ENCODE measurements at regions not wholly inside any gene's neighbourhood (a gene's known extent, or its start where the extent isn't known, plus 50 kb on each side); places are given as distances from the start of the nearest gene placed in this dataset.

GRCh38 chr5:3827624-3828023, 232.0 kb downstream of the IRX1 start:
- DNase-seq = no peak

DNA sequence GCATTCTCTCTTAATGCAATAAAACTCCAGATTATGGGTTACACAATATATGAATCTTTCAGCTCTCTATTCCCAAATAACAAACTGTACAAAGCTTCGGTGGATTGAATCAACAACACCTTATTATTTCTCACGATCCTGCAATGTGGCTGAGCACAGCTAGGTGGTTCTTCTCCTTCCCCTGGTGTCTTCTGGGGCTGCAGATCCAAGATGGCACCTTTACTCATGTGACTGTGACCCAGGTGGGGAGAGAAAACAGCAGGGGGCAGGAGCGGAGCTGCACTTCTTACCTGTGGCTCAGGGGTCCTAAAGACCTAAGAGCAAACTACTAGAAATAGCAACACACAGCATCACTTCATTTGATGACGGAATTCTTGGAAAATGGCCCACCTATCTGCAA, 233.1 kb downstream of the IRX1 start:
- DNase-seq = no peak

DNA sequence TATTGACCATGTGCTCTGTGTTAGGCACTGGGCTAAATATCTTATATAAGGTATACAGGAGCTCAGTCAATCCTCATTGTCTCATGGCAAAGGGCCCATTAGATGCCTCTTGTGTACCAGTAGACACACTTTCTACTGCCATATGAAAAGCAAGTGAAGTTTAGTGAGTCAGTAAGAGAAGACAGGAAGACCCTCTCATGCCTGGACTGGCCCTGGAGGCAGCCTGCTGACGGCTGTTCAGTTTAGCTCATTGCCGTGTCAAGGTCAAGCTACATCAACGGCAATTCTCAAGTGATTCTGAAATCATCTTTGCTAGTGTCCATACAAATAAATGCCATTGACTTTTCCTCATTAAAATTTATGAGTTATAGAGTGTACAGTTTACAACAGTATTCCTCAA, 237.9 kb downstream of the IRX1 start:
- no peak for DNase-seq

GRCh38 chr5:3835811-3836210, 240.2 kb downstream of the IRX1 start:
- DNase-seq = no peak

- DNase-seq = no peak
Observed at GRCh38 chr5:3836528-3836927, 240.9 kb downstream of the IRX1 start.

GRCh38 chr5:3837506-3837905, 241.9 kb downstream of the IRX1 start:
- no peak for DNase-seq

DNA sequence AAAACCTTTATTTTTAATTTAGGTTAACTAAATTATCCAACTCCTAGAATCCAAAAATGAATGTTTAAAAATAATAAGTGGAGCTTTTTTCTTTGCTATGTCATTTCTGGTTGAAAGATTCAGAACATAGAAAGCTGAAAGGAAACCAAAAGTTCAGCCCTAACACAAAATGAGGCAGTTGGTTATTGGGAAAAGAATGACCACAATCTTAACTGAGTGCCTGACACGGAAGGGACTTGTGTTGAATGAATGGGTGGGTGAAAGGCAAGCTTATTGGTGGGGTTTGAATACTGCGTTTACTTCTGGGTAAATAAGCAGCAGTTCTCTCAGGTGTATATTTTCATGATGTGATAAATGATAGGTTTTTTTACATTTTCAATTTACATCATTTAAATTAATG, 243.5 kb downstream of the IRX1 start:
- no peak for DNase-seq

- no peak for DNase-seq
Observed at GRCh38 chr5:3842591-3842990, 247.0 kb downstream of the IRX1 start.

GRCh38 chr5:3843706-3844105, 248.1 kb downstream of the IRX1 start:
- DNase-seq = no peak

DNA sequence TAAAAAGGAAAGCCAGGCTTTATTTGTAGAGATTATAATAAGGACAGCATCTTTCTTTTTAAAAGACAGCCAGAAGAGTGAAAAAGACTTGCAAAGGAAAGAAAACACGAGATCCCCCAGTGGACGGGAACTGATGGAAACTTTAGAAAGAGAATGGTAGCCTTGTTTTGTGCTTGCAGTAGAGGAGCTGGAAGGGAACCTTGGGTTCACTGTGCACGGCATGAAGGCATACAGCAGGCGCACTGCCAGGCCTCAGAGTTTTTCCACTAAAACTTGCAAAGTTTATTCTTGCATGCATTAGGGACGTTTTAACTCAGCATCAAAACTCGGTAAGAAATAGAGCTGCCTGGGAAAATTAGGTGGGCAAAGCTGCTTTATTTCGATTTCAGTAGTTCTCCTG, 248.6 kb downstream of the IRX1 start:
- DNase-seq = no peak

GRCh38 chr5:3845230-3845629, 249.6 kb downstream of the IRX1 start:
- DNase-seq = no peak

GRCh38 chr5:3852161-3852916, 256.7 kb downstream of the IRX1 start:
- no peak for DNase-seq

GRCh38 chr5:3853362-3853761, 257.7 kb downstream of the IRX1 start:
- DNase-seq = no peak

- no peak for DNase-seq
Observed at GRCh38 chr5:3854188-3854821, 258.7 kb downstream of the IRX1 start.

DNA sequence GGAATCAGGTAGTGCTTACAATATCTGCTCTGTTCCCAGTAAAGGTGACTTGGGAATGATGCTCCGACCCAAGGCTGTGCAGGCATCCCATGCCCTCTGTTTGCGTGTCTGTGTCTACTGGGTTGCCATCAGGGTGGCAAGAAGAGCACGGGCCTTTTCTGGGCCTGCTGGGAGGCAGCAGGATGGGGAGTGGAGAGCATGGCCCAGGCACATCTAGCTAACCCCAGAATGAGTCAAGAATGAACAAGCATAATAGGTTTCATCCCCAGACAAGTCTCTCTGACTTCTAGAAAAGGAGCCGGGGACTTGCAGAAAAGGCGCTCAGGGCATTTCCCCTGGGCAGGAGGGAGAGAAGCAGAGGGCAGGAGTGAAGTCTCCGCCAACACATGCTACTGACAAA, 260.4 kb downstream of the IRX1 start:
- DNase-seq = no peak

GRCh38 chr5:3858524-3858923, 262.9 kb downstream of the IRX1 start:
- no peak for DNase-seq

GRCh38 chr5:3862906-3863305, 267.3 kb downstream of the IRX1 start:
- no peak for DNase-seq

DNA sequence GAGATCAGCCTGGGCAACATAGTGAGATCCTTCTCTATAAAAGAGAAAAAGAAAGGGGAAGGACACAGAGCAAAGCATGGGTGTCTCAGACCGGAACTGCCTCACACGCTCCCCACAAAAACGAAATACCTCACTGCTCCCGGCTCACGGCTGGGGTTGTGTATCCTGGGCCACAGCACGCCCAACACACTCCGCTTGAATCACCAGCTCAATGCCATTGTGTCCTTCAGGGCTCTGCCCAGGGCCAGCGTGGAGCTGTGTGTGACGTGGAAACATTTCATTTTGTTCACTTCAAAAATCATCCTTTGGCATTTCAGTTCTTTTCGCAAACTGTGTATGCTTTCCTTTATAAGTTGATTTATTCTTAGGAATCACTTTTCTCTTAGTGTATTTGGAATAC, 279.5 kb downstream of the IRX1 start:
- no peak for DNase-seq

GRCh38 chr5:3878267-3878666, 282.6 kb downstream of the IRX1 start:
- no peak for DNase-seq

GRCh38 chr5:3883040-3883439, 287.4 kb downstream of the IRX1 start:
- DNase-seq = no peak

DNA sequence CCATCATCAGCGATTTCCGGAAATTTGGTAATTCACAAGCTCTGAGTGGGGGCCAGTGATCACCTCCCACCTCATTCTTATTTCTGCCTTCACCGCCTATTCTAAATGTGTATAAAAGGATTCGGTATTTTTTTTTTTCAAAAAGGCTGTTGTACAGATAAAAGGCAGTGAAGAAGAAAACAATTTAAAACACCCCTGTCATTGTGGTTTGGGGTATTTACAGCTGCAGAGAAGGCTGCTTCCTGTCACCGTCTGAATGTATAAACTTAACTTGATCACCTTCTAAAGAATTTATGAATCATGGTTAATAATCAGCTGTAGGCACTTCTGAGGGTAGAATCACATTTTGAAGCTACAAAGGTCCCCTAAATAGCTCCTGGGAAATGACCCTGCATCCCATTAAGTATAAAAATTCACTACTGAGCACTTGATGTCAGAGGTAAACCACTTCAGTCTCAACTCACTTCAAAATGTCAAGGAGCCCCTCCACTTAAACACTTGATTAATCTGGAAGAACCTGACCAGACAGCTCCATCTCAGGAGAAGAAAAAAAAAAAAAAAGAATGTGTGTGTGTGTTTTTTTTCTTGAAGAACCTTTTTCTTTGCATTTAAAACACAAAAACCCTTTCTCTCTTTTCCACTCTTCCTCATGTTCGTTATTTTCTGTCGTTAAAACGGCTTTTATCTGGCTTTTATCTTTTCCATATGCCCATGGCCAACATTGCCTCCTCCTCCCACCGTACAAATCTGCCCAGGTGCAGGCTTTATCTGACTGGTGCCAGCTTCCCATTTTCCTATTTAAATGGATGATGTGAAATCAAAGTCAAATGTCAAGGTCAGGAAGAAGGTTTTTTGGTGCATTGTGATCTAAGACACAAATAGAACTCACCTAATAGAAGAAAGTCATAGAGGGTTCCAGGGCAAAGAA, 291.2 kb downstream of the IRX1 start:
- no peak for DNase-seq

GRCh38 chr5:3888310-3888709, 292.7 kb downstream of the IRX1 start:
- DNase-seq = no peak

DNA sequence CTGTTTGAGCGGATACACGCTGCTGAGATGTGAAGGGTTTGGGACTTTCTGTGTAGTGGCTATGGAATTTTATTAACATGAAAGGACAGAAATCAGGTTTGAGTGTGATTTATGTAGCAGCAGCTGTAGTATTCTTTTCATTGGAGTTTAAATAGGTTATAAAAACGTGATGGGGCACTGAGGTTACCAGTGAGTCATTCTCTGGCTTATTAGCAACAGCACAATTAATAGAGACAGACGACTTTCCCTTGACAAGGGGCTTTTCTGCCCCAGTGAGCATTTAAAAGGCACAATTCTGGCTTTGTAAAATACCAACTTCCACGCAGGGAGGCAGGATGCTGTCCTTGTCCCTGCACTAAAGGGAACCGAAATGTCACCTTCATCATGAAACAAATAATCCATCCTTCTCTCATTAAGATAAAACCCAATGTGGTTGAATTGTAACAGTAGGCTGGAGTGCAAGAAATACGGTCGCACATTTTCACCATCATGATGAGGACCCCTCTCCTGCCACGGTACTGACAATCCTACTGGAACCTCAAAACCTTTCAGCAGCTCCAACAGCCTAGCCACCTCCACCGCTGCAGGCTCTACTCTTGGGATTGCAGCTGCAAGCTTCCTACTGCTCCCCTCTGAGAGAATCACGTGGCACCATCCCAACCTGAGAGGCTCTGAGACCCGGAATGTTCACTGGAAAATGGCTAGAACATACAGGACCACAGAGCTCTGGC, 293.9 kb downstream of the IRX1 start:
- no peak for DNase-seq

Measured in activated CD4-positive, CD25-positive, alpha-beta regulatory T cell treated with anti-CD3 and anti-CD28 coated beads, Interleukin-2, amount 50 U/mL, for 72 hours (primary cell).